Fibroblast of lung (primary cell): ENCODE measurements at regions not wholly inside any gene's neighbourhood (a gene's known extent, or its start where the extent isn't known, plus 50 kb on each side); places are given as distances from the start of the nearest gene placed in this dataset.
"Not testable (repeated sequence)": the region's sequence is repeated elsewhere in the genome, so short reads cannot be mapped to it uniquely, and the experiment has no call there.

Experiments
- CTCF ChIP-seq, 2 donors: IDR thresholded peaks in 1 of 2; conservative IDR thresholded peaks in 1 of 2; 1 replicate in 1 of 2; 2 replicates in 1 of 2; pipeline ENCODE4 v1.5.1; 2011 to 2012; ENCODE audit warnings: low read length in 2 of 2, control low read depth in 1 of 2, inconsistent platforms in 1 of 2, low read depth in 1 of 2, mild to moderate bottlenecking in 1 of 2
- EZH2 ChIP-seq: IDR thresholded peaks from 2 replicates; pipeline ENCODE4 v1.5.1; 2012; ENCODE audit warnings: low read length, control low read depth, mild to moderate bottlenecking; ENCODE audit errors: missing control alignments

- not testable (repeated sequence) for TF ChIP-seq CTCF (conservative IDR thresholded peaks at IDR 0.05 in 1 of 2, IDR thresholded peaks at IDR 0.05 in 1 of 2; ENCODE audit: low read depth in 1 of 2, low read length in 2 of 2); EZH2
Observed at GRCh38 chr2:94600929-94601328, 270.3 kb upstream of the TEKT4 start.
